ENCODE measurements at regions not wholly inside any gene's neighbourhood (a gene's known extent, or its start where the extent isn't known, plus 50 kb on each side); places are given as distances from the start of the nearest gene placed in this dataset.
A peak's percentile ranks its signal among the peaks of the same experiment; 100 is the strongest.

DNA sequence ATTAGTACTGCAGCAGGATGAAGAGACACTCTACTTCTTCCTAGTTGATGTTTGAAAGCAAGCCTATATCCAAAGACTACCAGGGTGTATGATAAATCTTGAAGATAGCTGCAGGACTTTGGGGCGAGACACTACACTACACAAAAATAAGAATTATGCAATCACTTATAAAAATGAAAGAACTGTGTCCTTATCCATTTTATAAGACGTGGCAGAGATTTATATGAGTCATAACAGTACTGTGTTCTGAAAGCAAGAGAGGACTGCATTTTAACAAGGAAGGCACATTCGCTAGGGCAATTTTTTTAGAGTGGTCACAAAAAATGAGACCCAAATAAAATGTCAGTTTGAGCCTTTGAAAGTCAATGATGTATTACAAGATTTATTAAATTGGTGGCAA, 617.0 kb upstream of the LINC00305 start (continued):
- TF ChIP-seq, protein P1, sequence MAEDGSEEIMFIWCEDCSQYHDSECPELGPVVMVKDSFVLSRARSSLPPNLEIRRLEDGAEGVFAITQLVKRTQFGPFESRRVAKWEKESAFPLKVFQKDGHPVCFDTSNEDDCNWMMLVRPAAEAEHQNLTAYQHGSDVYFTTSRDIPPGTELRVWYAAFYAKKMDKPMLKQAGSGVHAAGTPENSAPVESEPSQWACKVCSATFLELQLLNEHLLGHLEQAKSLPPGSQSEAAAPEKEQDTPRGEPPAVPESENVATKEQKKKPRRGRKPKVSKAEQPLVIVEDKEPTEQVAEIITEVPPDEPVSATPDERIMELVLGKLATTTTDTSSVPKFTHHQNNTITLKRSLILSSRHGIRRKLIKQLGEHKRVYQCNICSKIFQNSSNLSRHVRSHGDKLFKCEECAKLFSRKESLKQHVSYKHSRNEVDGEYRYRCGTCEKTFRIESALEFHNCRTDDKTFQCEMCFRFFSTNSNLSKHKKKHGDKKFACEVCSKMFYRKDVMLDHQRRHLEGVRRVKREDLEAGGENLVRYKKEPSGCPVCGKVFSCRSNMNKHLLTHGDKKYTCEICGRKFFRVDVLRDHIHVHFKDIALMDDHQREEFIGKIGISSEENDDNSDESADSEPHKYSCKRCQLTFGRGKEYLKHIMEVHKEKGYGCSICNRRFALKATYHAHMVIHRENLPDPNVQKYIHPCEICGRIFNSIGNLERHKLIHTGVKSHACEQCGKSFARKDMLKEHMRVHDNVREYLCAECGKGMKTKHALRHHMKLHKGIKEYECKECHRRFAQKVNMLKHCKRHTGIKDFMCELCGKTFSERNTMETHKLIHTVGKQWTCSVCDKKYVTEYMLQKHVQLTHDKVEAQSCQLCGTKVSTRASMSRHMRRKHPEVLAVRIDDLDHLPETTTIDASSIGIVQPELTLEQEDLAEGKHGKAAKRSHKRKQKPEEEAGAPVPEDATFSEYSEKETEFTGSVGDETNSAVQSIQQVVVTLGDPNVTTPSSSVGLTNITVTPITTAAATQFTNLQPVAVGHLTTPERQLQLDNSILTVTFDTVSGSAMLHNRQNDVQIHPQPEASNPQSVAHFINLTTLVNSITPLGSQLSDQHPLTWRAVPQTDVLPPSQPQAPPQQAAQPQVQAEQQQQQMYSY (CRISPR knock-in tag; IDR thresholded peaks at IDR 0.05) = no peak
- no peak for TF ChIP-seq ETV6 (CRISPR knock-in tag; IDR thresholded peaks at IDR 0.05)
- TF ChIP-seq CBFB (CRISPR knock-in tag; IDR thresholded peaks at IDR 0.05; ENCODE audit: low read depth) = no peak
- no peak for TF ChIP-seq ZBTB21 (CRISPR knock-in tag; IDR thresholded peaks at IDR 0.05; ENCODE audit: borderline replicate concordance)
- no peak for TF ChIP-seq FOXP1 (CRISPR knock-in tag; IDR thresholded peaks at IDR 0.05; ENCODE audit: borderline replicate concordance)
- TF ChIP-seq ESRRA (CRISPR knock-in tag; IDR thresholded peaks at IDR 0.05; ENCODE audit: borderline replicate concordance) = no peak

DNA sequence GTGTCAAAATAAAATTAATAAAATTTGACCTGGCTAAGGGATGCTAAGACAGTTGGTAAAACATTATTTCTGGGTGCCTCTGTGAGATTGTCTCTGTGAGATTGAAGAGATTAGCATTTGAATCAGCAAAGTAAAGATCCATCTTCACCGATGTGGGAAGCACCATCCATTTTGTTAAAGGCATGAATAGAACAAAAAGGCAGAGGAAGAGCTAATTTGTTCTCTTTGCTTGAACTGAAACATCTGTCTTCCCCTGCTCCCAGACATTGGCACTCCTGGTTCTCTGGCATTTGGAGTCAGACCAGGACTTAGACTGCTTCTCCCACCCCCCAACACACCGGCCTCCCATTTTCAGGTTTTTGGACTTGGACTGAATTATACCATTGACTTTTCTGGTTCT, 603.8 kb upstream of the LINC00305 start:
- Mint-ChIP-seq H3K4me3 (no peak overlapping the region), H3K4me1 (peaks cover 24% of the 10 kb centered on the region), H3K36me3 (no peaks in the 10 kb centered on the region), H3K27ac (no peak overlapping the region; the same call in 1 of the 2 replicates), H3K9me3 (no peaks in the 10 kb centered on the region), H3K27me3 (ENCODE audit: low read depth) (no peaks in the 10 kb centered on the region)
- ChIA-PET CTCF (no interaction called here), POLR2A (no interaction called here)
- DNase-seq (ENCODE audit: low spot score) (no peak), ATAC-seq (peak; percentile 43)
- TF ChIP-seq GABPB1 (CRISPR knock-in tag; IDR thresholded peaks at IDR 0.05) (no peak), RELA (CRISPR knock-in tag; IDR thresholded peaks at IDR 0.05; ENCODE audit: borderline replicate concordance) (no peak)

DNA sequence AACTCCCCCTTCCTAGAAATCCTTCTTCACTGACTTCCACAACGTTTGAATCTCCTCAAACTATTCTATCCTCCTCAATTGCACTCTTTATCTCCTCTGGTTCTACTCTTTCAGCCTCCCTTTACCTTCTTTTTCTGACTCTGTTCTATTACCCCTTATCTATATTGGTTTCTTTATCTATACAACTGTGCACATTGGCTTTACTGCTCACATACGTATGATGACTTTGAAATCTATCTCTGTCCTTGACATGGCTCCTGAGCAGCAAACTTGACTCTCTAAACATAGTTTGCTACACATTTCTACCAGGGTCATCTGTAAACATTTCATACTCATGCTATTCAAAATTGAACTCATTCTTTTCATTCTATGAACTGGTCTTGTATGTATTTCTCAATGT, 601.0 kb upstream of the LINC00305 start:
- TF ChIP-seq TCF7 (CRISPR knock-in tag; IDR thresholded peaks at IDR 0.05; ENCODE audit: low read depth) (no peak), MXD4 (CRISPR knock-in tag; IDR thresholded peaks at IDR 0.05; ENCODE audit: borderline replicate concordance) (no peak), EMX1 (CRISPR knock-in tag; IDR thresholded peaks at IDR 0.05) (no peak), HMGA2 (CRISPR knock-in tag; IDR thresholded peaks at IDR 0.05) (no peak), ZNF423 (CRISPR knock-in tag; IDR thresholded peaks at IDR 0.05) (no peak), NFATC4 (CRISPR knock-in tag; IDR thresholded peaks at IDR 0.05) (no peak), SMAD3 (CRISPR knock-in tag; IDR thresholded peaks at IDR 0.05; ENCODE audit: borderline replicate concordance) (no peak), MYBL2 (CRISPR knock-in tag; IDR thresholded peaks at IDR 0.05) (no peak), ZNF317 (CRISPR knock-in tag; IDR thresholded peaks at IDR 0.05; ENCODE audit: borderline replicate concordance, low read depth) (no peak)
- TF ChIP-seq, protein P2, sequence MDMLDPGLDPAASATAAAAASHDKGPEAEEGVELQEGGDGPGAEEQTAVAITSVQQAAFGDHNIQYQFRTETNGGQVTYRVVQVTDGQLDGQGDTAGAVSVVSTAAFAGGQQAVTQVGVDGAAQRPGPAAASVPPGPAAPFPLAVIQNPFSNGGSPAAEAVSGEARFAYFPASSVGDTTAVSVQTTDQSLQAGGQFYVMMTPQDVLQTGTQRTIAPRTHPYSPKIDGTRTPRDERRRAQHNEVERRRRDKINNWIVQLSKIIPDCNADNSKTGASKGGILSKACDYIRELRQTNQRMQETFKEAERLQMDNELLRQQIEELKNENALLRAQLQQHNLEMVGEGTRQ (CRISPR knock-in tag; IDR thresholded peaks at IDR 0.05) = no peak
- TF ChIP-seq, protein P3, sequence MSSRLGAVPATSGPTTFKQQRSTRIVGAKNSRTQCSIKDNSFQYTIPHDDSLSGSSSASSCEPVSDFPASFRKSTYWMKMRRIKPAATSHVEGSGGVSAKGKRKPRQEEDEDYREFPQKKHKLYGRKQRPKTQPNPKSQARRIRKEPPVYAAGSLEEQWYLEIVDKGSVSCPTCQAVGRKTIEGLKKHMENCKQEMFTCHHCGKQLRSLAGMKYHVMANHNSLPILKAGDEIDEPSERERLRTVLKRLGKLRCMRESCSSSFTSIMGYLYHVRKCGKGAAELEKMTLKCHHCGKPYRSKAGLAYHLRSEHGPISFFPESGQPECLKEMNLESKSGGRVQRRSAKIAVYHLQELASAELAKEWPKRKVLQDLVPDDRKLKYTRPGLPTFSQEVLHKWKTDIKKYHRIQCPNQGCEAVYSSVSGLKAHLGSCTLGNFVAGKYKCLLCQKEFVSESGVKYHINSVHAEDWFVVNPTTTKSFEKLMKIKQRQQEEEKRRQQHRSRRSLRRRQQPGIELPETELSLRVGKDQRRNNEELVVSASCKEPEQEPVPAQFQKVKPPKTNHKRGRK (CRISPR knock-in tag; IDR thresholded peaks at IDR 0.05; ENCODE audit: borderline replicate concordance) = no peak
- TF ChIP-seq, protein P4, sequence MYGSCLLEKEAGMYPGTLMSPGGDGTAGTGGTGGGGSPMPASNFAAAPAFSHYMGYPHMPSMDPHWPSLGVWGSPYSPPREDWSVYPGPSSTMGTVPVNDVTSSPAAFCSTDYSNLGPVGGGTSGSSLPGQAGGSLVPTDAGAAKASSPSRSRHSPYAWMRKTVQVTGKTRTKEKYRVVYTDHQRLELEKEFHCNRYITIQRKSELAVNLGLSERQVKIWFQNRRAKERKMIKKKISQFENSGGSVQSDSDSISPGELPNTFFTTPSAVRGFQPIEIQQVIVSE (CRISPR knock-in tag; IDR thresholded peaks at IDR 0.05; ENCODE audit: borderline replicate concordance) = no peak
- TF ChIP-seq, protein P5, sequence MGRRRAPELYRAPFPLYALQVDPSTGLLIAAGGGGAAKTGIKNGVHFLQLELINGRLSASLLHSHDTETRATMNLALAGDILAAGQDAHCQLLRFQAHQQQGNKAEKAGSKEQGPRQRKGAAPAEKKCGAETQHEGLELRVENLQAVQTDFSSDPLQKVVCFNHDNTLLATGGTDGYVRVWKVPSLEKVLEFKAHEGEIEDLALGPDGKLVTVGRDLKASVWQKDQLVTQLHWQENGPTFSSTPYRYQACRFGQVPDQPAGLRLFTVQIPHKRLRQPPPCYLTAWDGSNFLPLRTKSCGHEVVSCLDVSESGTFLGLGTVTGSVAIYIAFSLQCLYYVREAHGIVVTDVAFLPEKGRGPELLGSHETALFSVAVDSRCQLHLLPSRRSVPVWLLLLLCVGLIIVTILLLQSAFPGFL (CRISPR knock-in tag; IDR thresholded peaks at IDR 0.05; ENCODE audit: borderline replicate concordance) = no peak
- TF ChIP-seq, protein P6, sequence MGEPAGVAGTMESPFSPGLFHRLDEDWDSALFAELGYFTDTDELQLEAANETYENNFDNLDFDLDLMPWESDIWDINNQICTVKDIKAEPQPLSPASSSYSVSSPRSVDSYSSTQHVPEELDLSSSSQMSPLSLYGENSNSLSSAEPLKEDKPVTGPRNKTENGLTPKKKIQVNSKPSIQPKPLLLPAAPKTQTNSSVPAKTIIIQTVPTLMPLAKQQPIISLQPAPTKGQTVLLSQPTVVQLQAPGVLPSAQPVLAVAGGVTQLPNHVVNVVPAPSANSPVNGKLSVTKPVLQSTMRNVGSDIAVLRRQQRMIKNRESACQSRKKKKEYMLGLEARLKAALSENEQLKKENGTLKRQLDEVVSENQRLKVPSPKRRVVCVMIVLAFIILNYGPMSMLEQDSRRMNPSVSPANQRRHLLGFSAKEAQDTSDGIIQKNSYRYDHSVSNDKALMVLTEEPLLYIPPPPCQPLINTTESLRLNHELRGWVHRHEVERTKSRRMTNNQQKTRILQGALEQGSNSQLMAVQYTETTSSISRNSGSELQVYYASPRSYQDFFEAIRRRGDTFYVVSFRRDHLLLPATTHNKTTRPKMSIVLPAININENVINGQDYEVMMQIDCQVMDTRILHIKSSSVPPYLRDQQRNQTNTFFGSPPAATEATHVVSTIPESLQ (CRISPR knock-in tag; IDR thresholded peaks at IDR 0.05) = no peak
- TF ChIP-seq, protein P7, sequence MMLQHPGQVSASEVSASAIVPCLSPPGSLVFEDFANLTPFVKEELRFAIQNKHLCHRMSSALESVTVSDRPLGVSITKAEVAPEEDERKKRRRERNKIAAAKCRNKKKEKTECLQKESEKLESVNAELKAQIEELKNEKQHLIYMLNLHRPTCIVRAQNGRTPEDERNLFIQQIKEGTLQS (CRISPR knock-in tag; conservative IDR thresholded peaks at IDR 0.05) = no peak
- ATAC-seq = no peak
- Mint-ChIP-seq H3K36me3 (no peaks in the 10 kb centered on the region), H3K27me3 (ENCODE audit: low read depth) (no peaks in the 10 kb centered on the region), H3K4me1 (peaks cover 24% of the 10 kb centered on the region), H3K27ac (no peak overlapping the region), H3K4me3 (no peak overlapping the region), H3K9me3 (no peaks in the 10 kb centered on the region)
- no peak for DNase-seq (ENCODE audit: low spot score)
- CTCF ChIA-PET = no interaction called here
- POLR2A ChIA-PET = no interaction called here
